ENCODE measurements at regions not wholly inside any gene's neighbourhood (a gene's known extent, or its start where the extent isn't known, plus 50 kb on each side); places are given as distances from the start of the nearest gene placed in this dataset.

- no peak for TF ChIP-seq CTCF (IDR thresholded peaks at IDR 0.05)
- no peak for TF ChIP-seq POLR2AphosphoS5 (IDR thresholded peaks at IDR 0.05; ENCODE audit: low read depth, low read length)
Measured at GRCh38 chr10:4107285-4107851, 322.4 kb upstream of the KLF6 start.

Measured in Panc1 (cell line).